Activated CD4-positive, CD25-positive, alpha-beta regulatory T cell treated with anti-CD3 and anti-CD28 coated beads, Interleukin-2, amount 50 U/mL, for 72 hours (primary cell): ENCODE measurements at regions not wholly inside any gene's neighbourhood (a gene's known extent, or its start where the extent isn't known, plus 50 kb on each side); places are given as distances from the start of the nearest gene placed in this dataset.

Experiments
- DNase-seq: peaks from one replicate; pipeline ENCODE4 v3.0.0; 2021

DNA sequence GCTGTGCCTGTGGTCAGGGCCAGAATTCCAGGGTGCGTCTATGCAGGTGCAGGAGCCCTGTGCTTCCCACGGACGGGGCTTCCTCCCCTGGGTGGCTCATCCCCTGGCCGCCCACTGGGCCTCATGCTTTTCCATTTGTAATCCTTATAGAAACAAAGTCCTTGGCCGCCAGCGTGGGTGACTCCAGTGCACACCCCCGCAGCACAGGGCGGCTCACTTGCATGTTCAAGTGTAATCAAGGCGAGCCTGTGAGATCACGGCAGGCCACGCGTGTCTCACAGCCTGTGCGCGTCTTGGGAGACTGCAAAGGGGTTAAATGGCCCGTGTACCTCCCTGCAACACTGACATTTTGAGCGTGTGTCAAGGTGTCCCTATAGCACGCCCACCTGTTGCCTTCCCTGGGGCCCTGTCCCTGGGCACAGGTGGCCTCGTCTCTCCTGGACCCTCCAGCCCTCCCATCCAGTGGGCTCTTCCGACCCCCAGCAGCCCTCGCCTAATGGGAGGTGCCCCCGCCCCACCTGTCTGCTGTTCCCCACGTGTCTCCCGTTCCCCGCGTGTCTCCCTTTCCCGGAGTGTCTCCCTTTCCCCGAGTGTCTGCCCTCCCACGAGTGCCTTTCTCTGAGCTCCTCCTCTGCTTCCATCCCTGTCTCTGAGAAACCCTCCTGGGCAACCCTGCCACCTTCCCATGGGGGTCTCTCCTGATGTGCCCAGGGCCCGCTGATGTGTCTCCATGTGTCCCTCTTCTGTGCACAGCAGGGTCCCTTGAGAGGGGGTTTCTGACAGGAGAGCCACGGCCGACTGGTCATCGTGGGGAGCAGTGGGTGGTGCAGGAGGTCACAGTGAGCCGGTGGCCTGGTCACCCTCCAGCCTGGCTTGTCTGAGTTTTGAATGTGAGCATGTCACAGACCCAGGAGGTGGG lies 1215.3 kb downstream of the BRD1 start:
- DNase-seq, result no peak

DNA sequence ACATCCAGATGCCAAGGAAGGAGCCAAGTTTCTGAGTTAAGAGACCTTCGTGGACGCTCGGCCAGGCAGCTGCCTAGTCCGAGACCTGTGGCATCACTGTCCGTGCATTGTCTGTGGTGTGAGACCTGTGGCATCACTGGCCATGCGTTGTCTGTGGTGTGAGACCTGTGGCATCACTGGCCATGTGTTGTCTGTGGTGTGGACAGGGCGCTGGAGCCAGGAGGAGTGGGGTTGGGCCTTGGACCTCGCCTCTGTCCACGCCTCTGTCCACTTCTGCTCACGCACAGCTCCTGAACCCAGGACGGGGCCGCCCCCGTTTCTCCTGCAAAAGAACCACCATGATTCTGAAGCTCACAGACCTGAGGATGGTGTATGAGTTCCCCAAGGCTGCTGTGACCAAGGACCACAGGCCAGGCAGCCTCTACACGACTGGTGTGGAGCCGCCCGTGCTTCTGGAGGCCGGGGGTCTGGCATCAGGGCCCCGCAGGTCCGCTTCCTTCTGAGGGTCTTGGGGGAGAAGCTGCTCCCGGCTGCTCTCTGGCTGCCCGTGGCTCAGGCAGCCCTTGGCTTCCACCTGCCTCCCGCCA lies 1218.3 kb downstream of the BRD1 start:
- no peak for DNase-seq

DNA sequence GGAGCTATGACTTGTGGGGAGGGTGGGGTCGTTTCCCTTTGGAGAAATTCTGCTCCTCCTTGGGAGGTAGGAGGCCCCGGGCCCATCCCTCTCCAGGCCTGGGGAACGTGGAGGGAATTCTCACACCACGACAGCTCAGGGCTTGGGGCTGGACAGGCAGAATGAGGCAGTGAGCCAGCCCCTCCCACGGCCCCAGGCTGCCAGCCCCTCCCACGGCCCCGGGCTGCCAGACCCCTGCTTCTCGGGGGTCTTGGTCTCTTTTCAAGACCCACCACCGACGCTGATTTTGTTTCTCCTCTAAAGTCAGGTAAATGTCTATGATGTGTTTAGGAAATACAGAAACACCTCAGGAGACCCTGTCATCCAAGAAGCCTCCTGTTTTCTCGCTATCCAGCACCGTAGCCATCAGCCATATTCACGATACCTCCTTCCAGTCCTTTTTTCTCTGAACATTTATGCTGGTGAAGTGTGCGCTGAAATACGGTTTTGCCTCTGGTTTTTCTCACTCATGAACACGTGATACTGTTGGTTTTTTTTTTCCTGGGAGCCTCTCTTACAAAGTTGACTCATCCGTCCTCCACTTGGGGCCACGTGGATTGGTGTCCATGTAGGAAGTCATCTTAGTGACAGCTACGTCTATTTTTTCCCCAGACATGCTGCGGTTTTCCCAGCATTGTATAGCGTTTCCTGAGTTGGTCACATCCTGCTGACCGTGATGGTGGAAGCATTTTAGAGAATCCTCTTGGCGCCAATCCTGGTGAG lies 1219.6 kb downstream of the BRD1 start:
- DNase-seq, result no peak

DNA sequence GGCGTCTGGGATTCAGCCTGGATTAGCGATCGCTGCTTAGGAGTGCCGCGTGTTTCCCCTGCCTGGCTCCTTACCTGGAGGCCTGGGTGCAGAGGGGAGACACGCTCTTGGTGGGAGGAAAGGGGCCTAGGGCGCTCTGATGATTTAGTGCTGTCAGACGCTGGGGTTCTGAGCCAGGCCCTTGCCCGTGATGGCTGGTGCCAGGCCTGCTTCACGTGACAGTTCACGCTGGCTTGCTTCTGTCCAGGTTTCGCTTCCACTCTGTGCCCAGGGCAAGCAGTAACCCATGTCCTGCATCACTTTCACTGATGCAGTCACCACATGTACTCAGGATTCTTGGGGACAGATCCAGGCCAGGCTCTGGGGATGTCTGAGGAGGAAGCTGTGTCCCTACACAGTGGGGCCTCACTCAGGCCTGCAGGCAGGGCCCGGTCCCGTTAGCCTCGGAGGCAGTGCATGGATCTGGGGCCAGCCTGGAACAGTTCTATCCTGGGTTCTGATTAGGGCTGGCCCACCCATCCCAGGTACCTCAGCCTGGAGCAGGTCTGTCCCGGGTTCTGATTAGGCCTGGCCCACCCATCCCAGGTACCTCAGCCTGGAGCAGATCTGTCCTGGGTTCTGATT lies 1220.9 kb downstream of the BRD1 start:
- DNase-seq, result no peak

- no peak for DNase-seq
Measured at GRCh38 chr22:48605856-48606481, 1221.7 kb downstream of the BRD1 start.

- no peak for DNase-seq
Measured at GRCh38 chr22:48605125-48605524, 1222.5 kb downstream of the BRD1 start.

DNA sequence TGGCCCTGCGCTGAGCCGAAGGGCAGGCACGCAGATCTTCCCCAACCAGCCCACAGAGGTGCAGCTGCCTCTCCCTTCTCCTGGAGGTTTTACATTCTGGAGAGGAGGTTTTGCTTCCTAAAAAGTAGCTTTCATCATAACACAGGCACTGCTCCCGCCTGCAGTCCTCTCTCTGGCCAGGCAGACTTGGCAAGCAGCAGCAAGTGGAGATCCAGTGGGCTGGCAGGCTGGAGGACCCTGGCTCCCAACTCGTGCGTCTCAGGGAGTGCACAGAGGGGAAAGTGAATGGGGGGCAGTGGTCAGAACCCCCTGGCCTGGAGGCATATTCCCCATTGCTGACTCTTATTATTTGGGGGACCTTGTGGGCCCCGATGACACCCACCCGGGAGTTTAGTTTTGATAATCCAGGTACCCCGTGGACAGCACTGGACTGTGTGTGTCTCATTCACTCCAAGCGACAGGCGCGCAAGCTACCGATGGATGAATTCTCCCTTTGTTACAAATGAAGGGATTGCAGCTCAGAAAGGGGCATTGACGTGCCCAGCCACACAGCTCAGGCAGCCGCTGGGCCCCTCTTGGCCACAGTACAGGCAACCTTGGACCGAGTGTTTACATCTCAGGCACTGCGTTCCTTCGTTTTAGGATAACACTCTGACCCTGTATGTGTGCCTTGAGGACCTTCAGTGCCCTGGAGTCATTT lies 1223.9 kb downstream of the BRD1 start:
- no peak for DNase-seq

- no peak for DNase-seq
Measured at GRCh38 chr22:48602805-48603518, 1224.7 kb downstream of the BRD1 start.

- DNase-seq, result no peak
Measured at GRCh38 chr22:48600681-48601080, 1227.0 kb downstream of the BRD1 start.

DNA sequence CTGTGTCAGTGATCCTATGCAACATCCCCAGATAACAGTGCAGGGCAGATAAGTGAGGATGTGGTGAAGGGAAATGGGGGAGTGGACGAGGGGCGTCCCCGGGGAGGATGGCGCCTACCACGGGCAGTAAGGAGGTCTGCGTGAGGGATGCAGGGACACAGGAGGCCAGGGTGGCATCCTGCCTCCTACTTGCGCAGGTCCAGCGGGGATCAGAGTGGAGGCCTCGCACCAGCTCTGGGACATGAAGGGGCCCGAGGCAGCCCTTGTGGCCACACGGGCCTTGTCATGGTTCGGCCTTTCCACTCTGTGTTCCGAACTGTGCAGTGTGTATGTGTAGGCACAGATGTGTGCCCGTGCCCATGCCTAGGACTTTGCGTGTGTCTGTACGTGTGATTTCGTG lies 1227.5 kb downstream of the BRD1 start:
- no peak for DNase-seq

GRCh38 chr22:48599346-48599745 lies 1228.3 kb downstream of the BRD1 start:
- no peak for DNase-seq

GRCh38 chr22:48596111-48596850 lies 1231.4 kb downstream of the BRD1 start:
- no peak for DNase-seq

DNA sequence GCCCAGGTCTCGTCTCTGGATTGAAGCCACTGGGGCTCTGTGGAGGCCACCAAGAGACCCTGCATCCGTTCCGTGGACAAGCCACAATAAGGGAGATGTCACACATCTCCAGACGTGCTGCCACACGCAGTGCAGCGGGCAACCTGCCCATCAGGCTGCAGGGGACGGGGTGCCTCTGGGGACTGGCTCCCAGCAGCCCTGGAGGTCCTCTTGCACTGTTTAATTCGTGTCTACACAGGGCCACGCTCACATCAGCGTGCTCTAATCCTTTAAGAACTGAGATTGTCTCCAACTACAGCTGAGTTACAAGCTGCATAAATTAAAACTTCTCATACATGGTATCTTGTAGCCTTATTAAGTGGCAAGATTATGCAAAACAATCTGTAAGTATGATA lies 1232.2 kb downstream of the BRD1 start:
- no peak for DNase-seq

- DNase-seq, result no peak
Measured at GRCh38 chr22:48594757-48595510, 1232.7 kb downstream of the BRD1 start.

DNA sequence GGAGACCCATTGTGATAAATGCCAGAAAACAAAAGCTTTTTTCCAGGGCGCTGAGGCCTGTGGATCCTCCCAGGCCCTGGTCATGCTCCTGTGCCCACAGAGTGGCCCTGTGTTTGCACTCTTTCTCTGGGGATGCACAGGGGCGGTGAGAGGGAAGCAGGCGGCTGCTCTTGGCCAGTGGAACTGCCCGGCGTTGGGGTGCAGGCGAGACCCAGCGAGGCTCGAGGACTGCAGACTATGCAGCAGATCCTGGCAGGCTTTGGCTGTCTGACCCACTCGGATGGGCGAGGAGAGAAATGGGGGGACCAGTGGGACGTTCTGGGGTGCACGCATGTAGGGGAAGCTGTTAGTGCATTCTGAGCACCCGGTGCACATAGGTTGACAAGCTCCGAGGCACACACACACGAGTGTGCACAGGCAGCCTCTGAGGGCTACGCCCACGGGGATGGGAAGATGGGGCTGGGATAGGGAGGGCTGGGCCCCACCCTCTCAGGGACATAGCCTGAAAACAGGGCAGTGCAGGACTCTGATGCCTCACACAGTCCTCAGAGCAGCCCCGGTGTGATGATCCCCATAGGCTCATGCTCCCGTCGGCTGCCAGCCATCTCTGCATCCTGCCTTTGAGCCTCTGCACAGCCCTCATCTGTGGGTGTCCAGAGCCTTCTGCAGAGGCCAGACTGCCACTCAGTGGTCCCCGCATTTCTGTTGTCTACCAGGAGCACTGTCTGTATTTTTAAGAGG lies 1233.5 kb downstream of the BRD1 start:
- no peak for DNase-seq

DNA sequence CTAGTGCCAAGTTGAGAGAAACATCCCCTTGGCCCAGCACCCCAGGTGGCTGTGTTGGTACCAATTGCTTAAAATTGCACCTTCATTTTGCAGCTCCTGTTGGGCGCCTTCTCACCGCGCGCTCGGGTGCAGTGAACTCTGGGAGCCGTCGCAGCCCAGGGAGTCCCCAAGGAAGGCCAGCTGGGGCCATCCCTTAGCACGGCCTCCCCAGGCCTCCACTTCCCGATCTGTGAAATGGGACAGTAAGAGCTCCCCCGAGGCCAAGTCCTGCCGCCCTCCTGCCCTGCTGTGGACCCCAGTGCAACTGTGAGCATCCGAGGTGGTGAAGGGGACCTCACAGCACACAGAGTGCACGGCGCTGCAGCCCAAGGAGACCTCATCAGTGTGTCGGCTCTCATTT lies 1234.1 kb downstream of the BRD1 start:
- no peak for DNase-seq

GRCh38 chr22:48592931-48593330 lies 1234.7 kb downstream of the BRD1 start:
- no peak for DNase-seq

DNA sequence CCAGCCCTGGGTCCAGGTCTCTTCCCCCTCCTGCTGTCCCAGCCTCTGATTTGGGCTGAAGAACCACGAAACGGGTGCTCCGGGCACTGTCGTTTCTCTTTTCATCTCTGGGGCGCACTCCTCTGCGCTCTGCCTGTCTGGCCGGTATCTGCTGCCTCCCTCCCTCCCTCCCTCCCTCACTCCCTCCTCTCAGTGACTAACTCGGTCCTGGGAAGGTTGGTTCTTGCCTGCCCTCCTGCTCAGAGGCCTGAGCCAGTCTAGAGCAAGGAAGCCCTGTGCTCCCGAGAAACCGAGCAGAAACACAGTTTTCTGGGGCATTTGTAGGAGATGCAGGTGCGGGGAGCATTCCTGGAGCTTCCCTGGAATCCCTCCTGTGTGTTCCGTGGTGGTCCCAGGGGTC lies 1235.2 kb downstream of the BRD1 start:
- no peak for DNase-seq

DNA sequence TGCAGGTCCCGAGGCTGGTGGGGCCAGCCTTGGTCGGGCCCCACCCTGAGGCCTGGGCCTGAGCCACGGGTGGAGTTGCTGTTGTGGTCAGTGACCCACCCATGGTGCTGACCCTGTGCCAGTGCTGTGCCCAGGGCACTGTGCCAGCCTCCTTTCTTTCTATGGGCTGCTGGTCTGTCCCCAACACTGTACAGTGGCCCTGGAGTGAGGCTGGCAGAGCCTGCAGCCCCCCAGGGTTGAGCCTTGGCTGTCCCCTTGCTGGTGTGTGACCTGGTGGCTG lies 1235.7 kb downstream of the BRD1 start:
- DNase-seq, result no peak
